ENCODE measurements at regions not wholly inside any gene's neighbourhood (a gene's known extent, or its start where the extent isn't known, plus 50 kb on each side); places are given as distances from the start of the nearest gene placed in this dataset.

- TF ChIP-seq ZNF462 (CRISPR knock-in tag; IDR thresholded peaks at IDR 0.05) (no peak), POLR2AphosphoS5 (IDR thresholded peaks at IDR 0.05; ENCODE audit: low read depth) (no peak), REST (IDR thresholded peaks at IDR 0.05; ENCODE audit: unreplicated experiment) (no peak), CTCF (conservative IDR thresholded peaks at IDR 0.05; ENCODE audit: low read depth in 2 of 2) (no peak)
Measured at GRCh38 chr13:85093808-85094207, 705.4 kb downstream of the SLITRK6 start (continued).
